NCI-H146 treated with DMSO at 0.1 percent for 48 hours (cell line): ENCODE measurements at regions not wholly inside any gene's neighbourhood (a gene's known extent, or its start where the extent isn't known, plus 50 kb on each side); places are given as distances from the start of the nearest gene placed in this dataset.
A peak's percentile ranks its signal among the peaks of the same experiment; 100 is the strongest.

ENCODE experiments used
- DNase-seq: peaks from one replicate; lab custom pipeline; 2025; ENCODE audit not compliant: unreplicated experiment; lab: John Stamatoyannopoulos, UW

GRCh38 chr15:53307952-53308624 lies 451.4 kb downstream of the WDR72 start:
- no peak for DNase-seq

- DNase-seq, result no peak
Observed at GRCh38 chr15:53305554-53305953, 453.9 kb downstream of the WDR72 start.

- no peak for DNase-seq
Observed at GRCh38 chr15:53305101-53305500, 454.4 kb downstream of the WDR72 start.

DNA sequence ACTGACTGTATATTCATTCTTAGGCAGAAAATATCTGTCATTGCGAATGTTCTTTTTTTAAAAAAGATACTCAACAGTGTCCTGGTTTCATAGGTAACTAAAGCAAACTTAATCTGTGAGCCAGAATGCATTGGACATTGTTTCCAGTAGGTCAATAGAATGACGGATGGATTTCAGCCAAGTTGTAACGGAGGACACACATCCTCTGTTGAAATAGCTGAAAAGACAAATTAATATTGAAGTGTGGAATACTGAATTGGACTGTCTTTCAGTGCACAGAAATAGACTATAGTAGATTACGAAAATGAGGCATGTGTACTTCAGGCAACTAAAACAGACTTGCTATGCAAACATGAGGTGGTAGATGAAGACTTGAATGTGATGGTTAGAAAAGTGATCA lies 461.6 kb downstream of the WDR72 start:
- DNase-seq, result no peak

GRCh38 chr15:53296603-53297002 lies 462.9 kb downstream of the WDR72 start:
- no peak for DNase-seq

GRCh38 chr15:53295574-53295973 lies 463.9 kb downstream of the WDR72 start:
- no peak for DNase-seq

DNA sequence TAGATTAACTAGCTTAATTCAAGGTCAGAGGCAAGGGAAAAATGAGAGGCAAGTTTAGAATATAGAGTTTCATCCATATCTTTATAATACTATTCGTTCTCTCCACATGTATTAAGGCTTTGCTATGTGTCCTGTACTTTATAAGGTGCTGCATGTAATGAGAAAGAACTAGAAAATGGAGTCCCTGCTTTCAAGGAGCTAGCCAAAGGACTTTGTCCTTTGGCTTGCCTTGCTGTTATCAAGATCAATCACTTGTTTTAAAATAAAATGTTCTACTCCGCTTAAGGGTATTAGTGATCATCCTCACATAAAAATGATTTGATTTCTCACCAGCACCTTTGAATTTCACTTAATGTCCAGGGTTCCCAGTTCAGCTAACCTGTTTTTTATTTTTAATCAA lies 470.9 kb downstream of the WDR72 start:
- DNase-seq, result no peak

GRCh38 chr15:53274630-53275029 lies 484.5 kb upstream of the ONECUT1 start:
- DNase-seq, result no peak

DNA sequence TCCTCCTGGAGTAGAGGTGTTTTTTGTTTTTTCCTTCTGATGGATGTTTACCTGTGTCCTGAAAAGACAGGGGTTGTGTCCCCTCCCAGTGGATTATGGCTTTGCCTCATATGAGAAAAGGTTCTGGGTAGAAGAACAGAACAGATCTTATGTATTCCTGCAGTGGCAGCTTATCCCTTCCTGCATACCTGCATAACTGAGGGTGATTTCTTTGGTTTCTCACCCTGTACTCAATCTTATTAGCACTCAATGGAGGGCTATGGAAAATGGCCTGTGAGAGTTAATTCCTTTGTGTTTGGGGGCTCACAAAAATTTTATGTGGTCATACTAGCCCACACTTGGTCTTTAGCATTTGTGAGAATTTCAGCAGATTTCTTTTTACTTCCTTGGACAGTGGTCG lies 482.0 kb upstream of the ONECUT1 start:
- no peak for DNase-seq

GRCh38 chr15:53266176-53266575 lies 476.0 kb upstream of the ONECUT1 start:
- DNase-seq, result no peak

DNA sequence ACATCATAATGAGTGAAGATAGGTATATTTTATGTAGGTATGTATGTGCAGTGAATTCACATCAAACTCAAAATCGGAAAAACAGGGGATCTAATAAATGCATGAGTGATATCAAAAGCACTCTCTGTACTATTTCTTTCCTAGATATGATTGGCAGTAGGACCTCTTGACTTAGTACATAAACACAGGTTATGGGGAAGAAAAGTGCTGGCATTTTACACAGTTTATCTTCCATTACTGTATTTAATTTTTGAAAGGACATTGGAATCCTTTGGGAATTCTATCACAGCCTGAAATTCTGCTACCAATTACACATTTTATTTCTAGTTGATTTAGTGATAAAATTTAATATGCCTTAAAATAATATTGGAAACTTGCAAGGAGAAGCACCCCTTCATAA lies 470.5 kb upstream of the ONECUT1 start:
- no peak for DNase-seq

DNA sequence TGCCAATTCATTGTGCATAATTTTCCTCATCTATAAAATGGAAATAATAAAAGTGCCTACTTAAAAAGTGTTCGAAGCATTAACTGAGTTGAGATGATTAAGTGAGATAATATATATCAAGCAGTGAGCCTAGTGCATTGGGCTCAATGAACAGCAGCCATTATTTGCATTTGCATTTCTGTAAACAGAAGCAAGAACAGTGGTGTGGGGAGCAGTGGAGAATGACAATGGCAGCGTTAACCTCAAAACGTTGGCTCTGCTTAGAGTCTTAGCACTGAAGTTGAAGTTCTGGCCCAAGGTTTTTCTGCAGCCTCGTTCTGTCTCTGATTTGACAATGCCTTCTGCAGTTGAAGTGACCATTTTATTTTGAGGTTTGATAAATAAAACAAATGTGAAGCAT lies 466.3 kb upstream of the ONECUT1 start:
- no peak for DNase-seq

- no peak for DNase-seq
Observed at GRCh38 chr15:53256043-53256442, 465.9 kb upstream of the ONECUT1 start.

- peak; percentile 81 for DNase-seq
Observed at GRCh38 chr15:53251996-53252395, 461.9 kb upstream of the ONECUT1 start.

DNA sequence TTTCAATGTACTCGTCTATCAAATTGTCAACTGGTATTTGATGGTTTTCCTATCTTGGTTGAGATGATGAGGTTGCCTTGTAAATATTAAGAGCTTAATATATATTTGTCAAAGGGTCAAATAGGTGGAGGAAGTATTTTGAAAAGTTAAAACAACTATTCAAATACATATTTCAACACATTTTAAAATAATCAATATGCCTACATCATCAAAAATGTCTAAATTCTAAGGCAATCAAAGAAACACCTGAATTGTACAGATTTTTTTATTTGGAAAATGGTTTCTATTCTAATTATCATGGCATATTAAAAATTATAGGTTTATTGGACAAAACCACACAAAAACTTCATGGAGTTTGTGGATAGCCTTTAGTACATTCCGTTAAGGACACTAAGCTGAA lies 461.4 kb upstream of the ONECUT1 start:
- no peak for DNase-seq

DNA sequence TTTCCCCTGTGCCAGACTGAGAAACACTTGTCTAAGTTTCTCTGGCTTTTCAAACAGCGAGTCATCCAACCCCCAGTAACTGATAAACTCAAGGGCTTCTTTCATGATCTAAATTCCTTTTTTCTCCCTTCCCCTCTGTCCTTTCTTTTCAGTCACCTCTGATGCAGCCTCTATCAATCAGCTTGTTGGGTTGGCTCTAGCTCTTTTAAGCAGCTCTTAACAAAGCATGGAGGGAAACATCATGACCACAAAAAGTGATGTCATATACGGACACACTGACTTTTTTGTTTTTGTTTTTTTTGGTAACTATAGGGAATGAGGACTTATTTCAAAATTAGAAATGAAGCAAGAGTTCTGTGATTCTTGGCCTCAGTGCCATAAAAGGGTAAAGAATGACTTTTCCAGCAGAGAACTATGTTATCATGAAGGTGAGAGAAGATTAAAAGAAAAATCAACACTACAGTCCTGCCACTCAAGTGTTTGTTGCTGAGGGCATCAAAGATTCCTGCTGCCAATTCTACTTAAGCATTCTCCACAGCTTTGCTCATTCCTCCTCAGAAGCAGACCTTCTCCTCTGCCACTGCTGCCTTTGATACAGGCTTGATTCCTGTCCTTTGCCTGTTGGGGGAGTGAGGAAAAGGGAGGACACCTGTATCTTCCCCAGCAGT lies 457.0 kb upstream of the ONECUT1 start:
- no peak for DNase-seq

DNA sequence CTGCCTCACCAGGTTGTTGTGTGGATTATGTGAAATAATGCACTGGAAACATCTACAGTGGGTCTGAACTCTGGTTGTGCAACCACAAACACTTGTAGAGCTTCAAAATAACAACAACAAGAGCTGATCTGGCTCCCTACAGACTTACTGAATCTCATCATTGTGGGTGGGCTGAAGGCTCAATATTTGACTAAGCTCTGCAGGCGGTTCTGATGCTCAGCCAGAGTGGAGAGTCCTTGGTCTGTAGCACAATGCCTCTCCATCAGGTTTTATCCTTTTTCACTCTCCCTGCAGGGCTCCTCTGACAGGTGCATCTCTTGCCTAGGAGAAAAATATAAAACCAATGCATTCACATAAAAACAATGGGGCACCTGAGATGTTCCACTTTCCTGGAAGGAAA lies 456.3 kb upstream of the ONECUT1 start:
- DNase-seq, result no peak

GRCh38 chr15:53233801-53234200 lies 443.7 kb upstream of the ONECUT1 start:
- DNase-seq, result no peak

DNA sequence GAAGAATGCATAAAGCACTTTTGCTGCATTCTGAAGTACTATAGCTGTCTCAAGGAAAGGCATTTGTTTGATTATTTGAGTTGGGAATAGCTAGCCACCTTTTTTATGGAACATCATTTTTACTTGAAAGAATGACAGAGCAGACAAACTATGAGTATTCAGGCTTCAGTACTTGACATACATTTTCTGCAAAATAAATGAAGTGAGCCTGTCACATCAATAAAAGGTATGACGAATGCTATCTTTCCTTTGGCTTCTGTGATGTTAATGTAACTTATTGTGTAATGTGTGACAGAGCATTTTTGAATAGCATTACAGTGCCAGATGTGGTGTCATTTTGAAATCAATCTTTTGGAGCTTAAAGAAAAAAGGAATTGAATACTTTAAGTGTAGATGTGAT lies 440.3 kb upstream of the ONECUT1 start:
- no peak for DNase-seq

GRCh38 chr15:53226559-53226958 lies 436.4 kb upstream of the ONECUT1 start:
- no peak for DNase-seq

DNA sequence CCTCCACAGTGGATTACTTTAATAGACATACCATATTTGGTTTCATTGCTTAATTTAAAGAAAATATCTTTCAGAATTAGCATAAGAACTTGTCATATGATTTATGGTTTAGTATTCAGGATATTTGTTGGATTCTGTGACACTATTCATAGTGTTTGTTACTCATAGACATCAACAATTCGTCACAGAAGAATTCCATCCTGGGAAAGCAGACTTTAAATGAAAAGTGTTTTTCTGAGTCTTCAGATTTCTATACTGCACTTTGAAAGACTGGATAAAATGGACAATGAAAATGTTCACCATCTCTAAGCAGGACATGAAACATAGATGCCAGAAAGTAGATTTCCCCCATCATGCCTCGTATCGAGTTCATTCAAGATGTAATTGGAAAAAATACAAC lies 435.6 kb upstream of the ONECUT1 start:
- no peak for DNase-seq

- DNase-seq, result no peak
Observed at GRCh38 chr15:53224371-53224770, 434.2 kb upstream of the ONECUT1 start.

GRCh38 chr15:53223815-53224214 lies 433.7 kb upstream of the ONECUT1 start:
- DNase-seq, result no peak
